Activated CD4-positive, alpha-beta T cell treated with anti-CD3 and anti-CD28 coated beads, Interleukin-2, amount 10 ng/mL, durations not matched to agents 24 days and 14 days (primary cell): ENCODE measurements at regions not wholly inside any gene's neighbourhood (a gene's known extent, or its start where the extent isn't known, plus 50 kb on each side); places are given as distances from the start of the nearest gene placed in this dataset.

ENCODE experiments used
- DNase-seq: peaks from one replicate; pipeline ENCODE4 v3.0.0; 2022
- H3K27ac Mint-ChIP-seq: one replicate; pipeline ENCODE4 v1.8.0; 2022; ENCODE audit warnings: mild to moderate bottlenecking, mixed read lengths
- H3K27me3 Mint-ChIP-seq: one replicate; pipeline ENCODE4 v1.8.0; 2022; ENCODE audit warnings: mixed read lengths
- H3K36me3 Mint-ChIP-seq: one replicate; pipeline ENCODE4 v1.8.0; 2022; ENCODE audit warnings: low read depth, mild to moderate bottlenecking, mixed read lengths
- H3K4me1 Mint-ChIP-seq: one replicate; pipeline ENCODE4 v1.8.0; 2021; ENCODE audit warnings: mixed read lengths
- H3K4me3 Mint-ChIP-seq: one replicate; pipeline ENCODE4 v1.8.0; 2022; ENCODE audit warnings: mild to moderate bottlenecking, moderate library complexity, mixed read lengths
- H3K9me3 Mint-ChIP-seq: one replicate; pipeline ENCODE4 v1.8.0; 2021; ENCODE audit warnings: mixed read lengths
- intact Hi-C: fragments of 100-400 bp; cut with micrococcal nuclease; formaldehyde crosslinking; loops from one replicate; pipeline ENCODE4 v1.15.1; 2023

- no peak for DNase-seq
- intact Hi-C loops, result no loop called here
- no peak overlapping the region for H3K4me3 Mint-ChIP-seq
- no peaks in the 10 kb centered on the region for H3K4me1 Mint-ChIP-seq
- H3K27me3 Mint-ChIP-seq, result no peaks in the 10 kb centered on the region
- peaks cover 13% of the 10 kb centered on the region for H3K9me3 Mint-ChIP-seq
- H3K27ac Mint-ChIP-seq, result no peak overlapping the region
- no peaks in the 10 kb centered on the region for H3K36me3 Mint-ChIP-seq
These were observed 285.8 kb downstream of the FGF9 start for GRCh38 chr13:21956666-21957065.

- Mint-ChIP-seq H3K36me3 (no peaks in the 10 kb centered on the region), H3K9me3 (peaks cover 13% of the 10 kb centered on the region), H3K27me3 (no peaks in the 10 kb centered on the region), H3K27ac (no peak overlapping the region), H3K4me1 (no peaks in the 10 kb centered on the region), H3K4me3 (no peak overlapping the region)
- no peak for DNase-seq
- intact Hi-C loops, result no loop called here
These were observed 287.0 kb downstream of the FGF9 start for GRCh38 chr13:21957833-21958232.

- Mint-ChIP-seq H3K36me3 (no peaks in the 10 kb centered on the region), H3K4me3 (no peak overlapping the region), H3K9me3 (peaks cover 16% of the 10 kb centered on the region), H3K27ac (no peak overlapping the region), H3K4me1 (no peaks in the 10 kb centered on the region), H3K27me3 (no peaks in the 10 kb centered on the region)
- intact Hi-C loops, result no loop called here
- no peak for DNase-seq
These were observed 289.2 kb downstream of the FGF9 start for GRCh38 chr13:21960108-21960507.

DNA sequence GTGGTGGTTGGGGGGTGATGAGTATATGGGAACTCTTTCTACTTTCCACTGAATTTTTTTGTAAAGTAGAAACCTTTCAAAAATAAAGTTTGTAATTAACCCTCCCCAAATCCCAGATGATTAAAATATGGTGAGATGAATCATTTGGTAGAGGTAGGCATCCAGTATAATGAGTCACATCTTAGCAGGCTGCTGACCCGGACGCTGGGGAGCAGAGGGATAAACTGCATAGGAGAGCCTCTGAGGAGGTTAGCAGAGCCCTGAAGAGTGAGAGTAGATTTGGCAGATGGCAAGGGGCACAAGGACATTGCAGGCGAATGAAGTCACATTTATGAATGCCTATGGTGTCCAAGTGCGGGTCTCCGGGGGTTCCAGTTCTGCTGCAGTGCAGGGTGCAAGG lies 293.8 kb downstream of the FGF9 start:
- Mint-ChIP-seq H3K27ac (no peak overlapping the region), H3K4me3 (no peak overlapping the region), H3K4me1 (no peaks in the 10 kb centered on the region), H3K36me3 (no peaks in the 10 kb centered on the region), H3K9me3 (peaks cover 12% of the 10 kb centered on the region), H3K27me3 (no peaks in the 10 kb centered on the region)
- intact Hi-C loops, result no loop called here
- DNase-seq, result no peak

- H3K4me1 Mint-ChIP-seq, result no peaks in the 10 kb centered on the region
- no peak overlapping the region for H3K4me3 Mint-ChIP-seq
- H3K36me3 Mint-ChIP-seq, result no peaks in the 10 kb centered on the region
- H3K27ac Mint-ChIP-seq, result no peak overlapping the region
- no peak for DNase-seq
- H3K9me3 Mint-ChIP-seq, result peaks cover 8% of the 10 kb centered on the region
- intact Hi-C loops, result no loop called here
- H3K27me3 Mint-ChIP-seq, result no peaks in the 10 kb centered on the region
These were observed 294.2 kb downstream of the FGF9 start for GRCh38 chr13:21965095-21965494.

DNA sequence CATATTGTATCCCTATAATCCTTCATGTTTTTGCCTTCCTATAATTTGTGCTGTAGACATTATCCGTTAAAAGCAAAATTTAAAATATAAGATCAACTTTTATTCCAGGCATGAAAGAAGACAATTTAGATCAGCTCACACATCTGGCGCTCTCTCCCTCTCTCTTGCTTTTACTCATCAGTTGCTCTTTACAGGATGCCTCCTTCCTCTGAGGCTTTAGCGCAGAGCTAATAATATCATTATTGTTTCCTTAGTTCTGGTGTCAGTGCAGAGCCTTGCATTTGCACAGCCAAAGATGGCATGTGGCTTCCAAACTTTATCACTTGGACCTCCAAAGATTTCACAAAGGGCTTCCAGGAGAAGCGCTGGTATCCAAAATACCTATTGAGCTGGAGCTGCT lies 295.1 kb downstream of the FGF9 start:
- Mint-ChIP-seq H3K4me1 (no peaks in the 10 kb centered on the region), H3K36me3 (no peaks in the 10 kb centered on the region), H3K27ac (no peak overlapping the region)

DNA sequence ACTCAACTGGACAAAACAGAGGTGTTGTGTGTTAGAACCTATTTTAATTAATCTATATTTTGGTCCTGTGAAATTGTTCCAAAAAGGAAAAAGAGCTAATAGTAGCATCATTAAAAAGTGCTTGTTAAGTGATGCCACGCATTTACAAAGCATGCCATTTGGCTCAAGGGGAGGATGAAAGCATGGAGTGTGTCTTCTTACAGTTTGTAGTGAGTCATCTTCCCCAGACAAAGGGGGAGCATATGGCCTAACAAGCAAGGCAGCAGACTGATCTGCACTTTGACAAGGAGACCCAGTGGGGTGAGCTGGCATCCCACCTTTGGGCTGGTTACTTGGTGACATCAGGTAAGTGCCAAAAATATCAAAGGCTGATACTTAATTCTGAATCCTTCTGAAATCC lies 297.0 kb downstream of the FGF9 start:
- H3K36me3 Mint-ChIP-seq, result no peaks in the 10 kb centered on the region
- no peak overlapping the region for H3K4me3 Mint-ChIP-seq
- H3K27me3 Mint-ChIP-seq, result no peaks in the 10 kb centered on the region
- H3K27ac Mint-ChIP-seq, result no peak overlapping the region
- peaks cover 3% of the 10 kb centered on the region for H3K9me3 Mint-ChIP-seq
- DNase-seq, result no peak
- no peaks in the 10 kb centered on the region for H3K4me1 Mint-ChIP-seq
- intact Hi-C loops, result no loop called here

More for the DNA sequence above, 295.1 kb downstream of the FGF9 start:
- no peaks in the 10 kb centered on the region for H3K27me3 Mint-ChIP-seq
- peaks cover 8% of the 10 kb centered on the region for H3K9me3 Mint-ChIP-seq
- intact Hi-C loops, result no loop called here
- H3K4me3 Mint-ChIP-seq, result no peak overlapping the region
- DNase-seq, result no peak

DNA sequence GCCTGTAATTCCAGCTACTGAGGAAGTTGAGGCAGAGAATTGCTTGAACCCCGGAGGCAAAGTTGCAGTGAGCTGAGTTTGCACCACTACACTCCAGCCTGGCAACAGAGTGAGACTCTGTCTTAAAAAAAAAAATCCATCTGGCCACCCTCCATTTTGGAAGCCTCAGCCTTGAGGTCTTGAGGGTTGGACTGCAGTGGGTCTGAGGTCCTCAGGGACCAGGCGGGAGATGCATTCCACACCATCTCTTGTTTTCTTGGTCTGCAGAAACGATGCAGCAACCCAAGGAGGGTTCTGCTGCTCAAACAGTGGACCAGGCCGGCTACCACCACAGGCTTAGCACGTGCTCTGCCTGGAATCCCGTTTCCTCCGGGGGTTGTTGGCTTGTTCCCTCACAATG lies 299.3 kb downstream of the FGF9 start:
- H3K9me3 Mint-ChIP-seq, result no peaks in the 10 kb centered on the region
- DNase-seq, result no peak
- intact Hi-C loops, result no loop called here
- H3K4me3 Mint-ChIP-seq, result no peak overlapping the region
- H3K27me3 Mint-ChIP-seq, result no peaks in the 10 kb centered on the region
- H3K4me1 Mint-ChIP-seq, result no peaks in the 10 kb centered on the region
- H3K27ac Mint-ChIP-seq, result no peak overlapping the region
- H3K36me3 Mint-ChIP-seq, result no peaks in the 10 kb centered on the region

GRCh38 chr13:21970918-21971317 lies 300.0 kb downstream of the FGF9 start:
- H3K36me3 Mint-ChIP-seq, result no peaks in the 10 kb centered on the region
- no peaks in the 10 kb centered on the region for H3K27me3 Mint-ChIP-seq
- H3K4me3 Mint-ChIP-seq, result no peak overlapping the region
- no peaks in the 10 kb centered on the region for H3K4me1 Mint-ChIP-seq
- H3K9me3 Mint-ChIP-seq, result no peaks in the 10 kb centered on the region
- intact Hi-C loops, result no loop called here
- H3K27ac Mint-ChIP-seq, result no peak overlapping the region
- no peak for DNase-seq

GRCh38 chr13:21971662-21972621 lies 301.1 kb downstream of the FGF9 start:
- Mint-ChIP-seq H3K36me3 (no peaks in the 10 kb centered on the region), H3K27me3 (no peaks in the 10 kb centered on the region), H3K9me3 (no peaks in the 10 kb centered on the region), H3K4me3 (no peak overlapping the region), H3K27ac (no peak overlapping the region), H3K4me1 (no peaks in the 10 kb centered on the region)
- intact Hi-C loops, result no loop called here
- DNase-seq, result no peak

DNA sequence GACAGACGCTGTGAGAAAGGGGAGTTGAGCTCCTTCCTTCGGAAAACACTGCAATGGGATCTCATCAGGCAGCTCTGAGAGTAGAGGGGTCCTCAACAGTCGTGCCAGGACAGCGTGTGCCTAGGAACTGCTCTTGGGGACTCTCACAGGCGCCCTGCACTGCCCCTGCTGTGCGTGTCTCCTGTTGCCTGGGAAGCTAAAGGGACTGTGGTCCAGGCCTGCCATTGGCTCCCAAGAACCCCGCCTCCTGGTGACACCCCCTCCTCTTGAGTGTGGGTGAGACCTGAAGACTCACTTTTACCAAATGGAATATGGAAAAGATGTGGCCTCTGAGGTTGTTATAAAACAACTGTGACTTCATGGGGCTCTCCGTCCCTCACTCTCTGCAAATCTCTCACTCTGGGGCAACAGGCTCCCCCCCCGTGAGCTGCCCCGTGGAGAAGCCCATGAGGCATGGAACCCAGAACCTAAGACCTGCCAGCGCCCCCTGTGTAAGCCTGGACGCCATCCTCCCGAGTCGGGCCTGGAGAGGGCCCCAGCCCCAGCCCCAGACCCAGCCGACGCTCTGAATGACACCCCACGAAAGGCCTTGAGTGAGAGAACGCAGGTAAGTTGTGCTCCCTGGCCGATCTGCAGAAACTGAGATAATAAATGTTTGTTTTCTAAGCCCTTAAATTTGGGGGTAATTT lies 302.7 kb downstream of the FGF9 start:
- intact Hi-C loops, result no loop called here
- Mint-ChIP-seq H3K27ac (no peak overlapping the region), H3K27me3 (no peaks in the 10 kb centered on the region), H3K4me1 (no peaks in the 10 kb centered on the region), H3K4me3 (no peak overlapping the region), H3K9me3 (no peaks in the 10 kb centered on the region), H3K36me3 (no peaks in the 10 kb centered on the region)
- no peak for DNase-seq

DNA sequence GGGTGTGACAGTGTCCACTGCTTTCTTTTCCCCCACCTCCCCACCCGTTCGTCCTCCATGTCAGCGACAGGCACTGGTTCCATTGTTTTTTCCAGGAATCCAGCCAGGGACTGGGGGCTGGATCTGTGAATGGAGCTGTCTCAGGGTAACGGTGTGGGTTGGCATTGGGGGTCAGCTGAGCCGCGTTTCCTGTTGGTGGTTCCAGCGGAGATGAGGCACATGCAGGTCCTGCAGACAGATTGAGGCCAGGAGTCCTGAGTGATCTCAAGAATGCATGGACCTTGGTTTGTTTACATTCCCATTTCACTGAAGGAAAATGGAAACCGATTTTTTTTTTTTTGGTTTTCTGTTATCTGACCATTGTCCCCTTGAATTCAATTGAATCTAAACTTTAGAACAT lies 303.9 kb downstream of the FGF9 start:
- Mint-ChIP-seq H3K27me3 (no peaks in the 10 kb centered on the region), H3K36me3 (no peaks in the 10 kb centered on the region), H3K4me3 (no peak overlapping the region)

GRCh38 chr13:21976159-21976558 lies 305.3 kb downstream of the FGF9 start:
- no peaks in the 10 kb centered on the region for H3K4me1 Mint-ChIP-seq
- no peak overlapping the region for H3K27ac Mint-ChIP-seq
- no peaks in the 10 kb centered on the region for H3K36me3 Mint-ChIP-seq
- H3K4me3 Mint-ChIP-seq, result no peak overlapping the region
- DNase-seq, result no peak
- intact Hi-C loops, result no loop called here
- H3K9me3 Mint-ChIP-seq, result no peaks in the 10 kb centered on the region
- no peaks in the 10 kb centered on the region for H3K27me3 Mint-ChIP-seq

More for the DNA sequence above, 303.9 kb downstream of the FGF9 start:
- Mint-ChIP-seq H3K9me3 (no peaks in the 10 kb centered on the region), H3K4me1 (no peaks in the 10 kb centered on the region), H3K27ac (no peak overlapping the region)
- no peak for DNase-seq
- intact Hi-C loops, result no loop called here

GRCh38 chr13:21979161-21979806 lies 308.4 kb downstream of the FGF9 start:
- H3K36me3 Mint-ChIP-seq, result no peaks in the 10 kb centered on the region
- no peaks in the 10 kb centered on the region for H3K27me3 Mint-ChIP-seq
- no peaks in the 10 kb centered on the region for H3K9me3 Mint-ChIP-seq
- H3K4me3 Mint-ChIP-seq, result no peak overlapping the region
- no peaks in the 10 kb centered on the region for H3K4me1 Mint-ChIP-seq
- H3K27ac Mint-ChIP-seq, result no peak overlapping the region
- intact Hi-C loops, result no loop called here
- no peak for DNase-seq
